PC-3 (cell line): ENCODE measurements at regions not wholly inside any gene's neighbourhood (a gene's known extent, or its start where the extent isn't known, plus 50 kb on each side); places are given as distances from the start of the nearest gene placed in this dataset.
"Not testable (repeated sequence)": the region's sequence is repeated elsewhere in the genome, so short reads cannot be mapped to it uniquely, and the experiment has no call there.

Experiments
- ATAC-seq: fragments of 200-7000 bp; cut with Tn5 transposase; 2 replicates; pipeline ENCODE4 v1.9.1; 2020; ENCODE audit warnings: mild to moderate bottlenecking, moderate library complexity
- BruUV-seq: library from RNA; stranded (reverse); fragments of 400-500 nt; replicated peaks from 2 replicates; lab custom pipeline; 2021; lab: Mats Ljungman, UMichigan
- CTCF ChIA-PET: fragments of 300-600 bp; sonication (Branson Sonifier 250); formaldehyde crosslinking; loops from one replicate; lab custom pipeline; 2022; ENCODE audit warnings: antibody characterized with exemption; lab: Charles Lee
- POLR2A ChIA-PET: fragments of 300-600 bp; sonication (Branson Sonifier 250); formaldehyde crosslinking; loops from one replicate; lab custom pipeline; 2022; ENCODE audit warnings: antibody characterized with exemption; ENCODE audit not compliant: unreplicated experiment; lab: Charles Lee
- DNase-seq: peaks from one replicate; pipeline ENCODE4 v3.0.0-alpha.2; 2015
- H2AFZ ChIP-seq: fragments of 300-600 bp; sonication (generic); 2 replicates; pipeline ENCODE4 v1.6.0; 2016; ENCODE audit warnings: antibody characterized with exemption, low read length
- H3F3A ChIP-seq: fragments of 300-600 bp; sonication (generic); one replicate; pipeline ENCODE4 v1.6.0; 2017; ENCODE audit warnings: antibody characterized with exemption, low read length, control low read depth, mild to moderate bottlenecking; ENCODE audit not compliant: unreplicated experiment
- H3K27ac ChIP-seq: fragments of 300-600 bp; sonication (generic); 2 replicates; pipeline ENCODE4 v1.5.1; 2016; ENCODE audit warnings: mild to moderate bottlenecking, low read length
- H3K27me3 ChIP-seq: fragments of 300-600 bp; sonication (generic); 2 replicates; pipeline ENCODE4 v1.6.1; 2016; ENCODE audit warnings: low read length, mixed read lengths
- H3K36me3 ChIP-seq: fragments of 300-600 bp; sonication (generic); 2 replicates; pipeline ENCODE4 v1.6.1; 2016; ENCODE audit warnings: low read depth, mixed run types, low read length, mixed read lengths
- H3K4me1 ChIP-seq: fragments of 300-600 bp; sonication (generic); 2 replicates; pipeline ENCODE4 v1.5.1; 2016; ENCODE audit warnings: low read length; ENCODE audit not compliant: insufficient read depth
- H3K4me2 ChIP-seq: fragments of 300-600 bp; sonication (generic); 2 replicates; pipeline ENCODE4 v1.6.0; 2016; ENCODE audit warnings: low read length
- H3K4me3 ChIP-seq: fragments of 300-600 bp; sonication (generic); 2 replicates; pipeline ENCODE4 v1.5.1; 2016; ENCODE audit warnings: mild to moderate bottlenecking, low read length, mixed read lengths
- H3K79me2 ChIP-seq: fragments of 300-600 bp; sonication (generic); 2 replicates; pipeline ENCODE4 v1.6.1; 2017; ENCODE audit warnings: low read length, mixed read lengths
- H3K9ac ChIP-seq: fragments of 300-600 bp; sonication (generic); 2 replicates; pipeline ENCODE4 v1.6.0; 2016; ENCODE audit warnings: mild to moderate bottlenecking, low read length
- H3K9me2 ChIP-seq: fragments of 300-600 bp; sonication (generic); replicated peaks from 2 replicates; pipeline ENCODE4 v1.6.1; 2016; ENCODE audit warnings: mixed run types, low read length, mixed read lengths
- H3K9me3 ChIP-seq: fragments of 300-600 bp; sonication (generic); 2 replicates; pipeline ENCODE4 v1.6.1; 2016; ENCODE audit warnings: low read length, mixed read lengths
- H4K20me1 ChIP-seq: fragments of 300-600 bp; sonication (generic); 2 replicates; pipeline ENCODE4 v1.6.1; 2016; ENCODE audit warnings: low read length, mixed read lengths
- CTCF ChIP-seq: fragments of 300-600 bp; sonication (generic); conservative IDR thresholded peaks from 2 replicates; pipeline ENCODE4 v1.5.1; 2017; ENCODE audit warnings: antibody characterized with exemption, low read depth, mild to moderate bottlenecking, low read length
- EZH2 ChIP-seq: fragments of 300-600 bp; sonication (generic); IDR thresholded peaks from one replicate; pipeline ENCODE4 v1.6.1; 2017; ENCODE audit warnings: antibody characterized with exemption, mild to moderate bottlenecking, low read length; ENCODE audit not compliant: unreplicated experiment
- EZH2phosphoT487 ChIP-seq: fragments of 300-600 bp; sonication (generic); IDR thresholded peaks from 2 replicates; pipeline ENCODE4 v1.6.1; 2018; ENCODE audit warnings: mild to moderate bottlenecking, antibody characterized with exemption, low read length, borderline replicate concordance
- intact Hi-C: fragments of 100-400 bp; cut with micrococcal nuclease; formaldehyde crosslinking; loops from 2 replicates; pipeline ENCODE4 v1.9.0; 2023

- Histone ChIP-seq H3K9me3 (no peaks in the 10 kb centered on the region), H4K20me1 (no peaks in the 10 kb centered on the region), H3K36me3 (no peaks in the 10 kb centered on the region), H2AFZ (no peak overlapping the region), H3K27ac (no peak overlapping the region), H3K4me2 (no peak overlapping the region), H3K27me3 (no peaks in the 10 kb centered on the region), H3F3A (no peaks in the 10 kb centered on the region), H3K9me2 (no peaks in the 10 kb centered on the region), H3K9ac (no peak overlapping the region), H3K79me2 (no peaks in the 10 kb centered on the region), H3K4me1 (no peaks in the 10 kb centered on the region), H3K4me3 (no peak overlapping the region)
- no peak for TF ChIP-seq EZH2phosphoT487
- no peak for TF ChIP-seq CTCF
- TF ChIP-seq EZH2: no peak
- intact Hi-C loops: no loop called here
- no peak for ATAC-seq
- no peak for DNase-seq
- POLR2A ChIA-PET: no interaction called here
- no TSS peak for BruUV-seq
- CTCF ChIA-PET: no interaction called here
Observed at GRCh38 chr4:84249521-84249920, 249.6 kb downstream of the NKX6-1 start.

- H3K4me1 ChIP-seq, H3F3A ChIP-seq, H3K9me3 ChIP-seq, DNase-seq, H2AFZ ChIP-seq, BruUV-seq, H3K79me2 ChIP-seq, H3K27me3 ChIP-seq, H3K9me2 ChIP-seq, H4K20me1 ChIP-seq, CTCF ChIA-PET, H3K4me3 ChIP-seq, H3K4me2 ChIP-seq, H3K27ac ChIP-seq, H3K36me3 ChIP-seq, H3K9ac ChIP-seq, POLR2A ChIA-PET, intact Hi-C loops, ATAC-seq: not testable (repeated sequence)
Observed at GRCh38 chr4:84245042-84245441, 254.1 kb downstream of the NKX6-1 start.

GRCh38 chr4:84244346-84244801 lies 254.7 kb downstream of the NKX6-1 start:
- intact Hi-C loops, DNase-seq: not testable (repeated sequence)

GRCh38 chr4:84243685-84244084 lies 255.4 kb downstream of the NKX6-1 start:
- BruUV-seq: no TSS peak

More at GRCh38 chr4:84244346-84244801, 254.7 kb downstream of the NKX6-1 start:
- POLR2A ChIA-PET, H3K4me2 ChIP-seq, H4K20me1 ChIP-seq, CTCF ChIA-PET, H3K27me3 ChIP-seq, H3K79me2 ChIP-seq, H3F3A ChIP-seq, H3K9me3 ChIP-seq, H2AFZ ChIP-seq, H3K4me1 ChIP-seq, H3K27ac ChIP-seq, BruUV-seq, H3K9ac ChIP-seq, ATAC-seq, H3K9me2 ChIP-seq, H3K4me3 ChIP-seq, H3K36me3 ChIP-seq: not testable (repeated sequence)

More at GRCh38 chr4:84243685-84244084, 255.4 kb downstream of the NKX6-1 start:
- no peak overlapping the region for H3K9ac ChIP-seq
- no peaks in the 10 kb centered on the region for H4K20me1 ChIP-seq
- no peaks in the 10 kb centered on the region for H3K27me3 ChIP-seq
- H3F3A ChIP-seq: no peaks in the 10 kb centered on the region
- H3K27ac ChIP-seq: no peak overlapping the region
- ATAC-seq (no peak), DNase-seq (no peak)
- no peak overlapping the region for H3K4me3 ChIP-seq
- ChIA-PET CTCF (interaction anchor here (0.5 kb wide), 1 partner anchor 260 kb away, joined by 3 read pairs; no protein-coding TSS in a partner anchor), POLR2A (no interaction called here)
- no peak overlapping the region for H3K4me2 ChIP-seq
- H2AFZ ChIP-seq: no peak overlapping the region
- intact Hi-C loops: no loop called here
- H3K4me1 ChIP-seq: peaks cover 9% of the 10 kb centered on the region
- TF ChIP-seq CTCF: no peak
- TF ChIP-seq EZH2: no peak
- TF ChIP-seq EZH2phosphoT487: no peak
- no peaks in the 10 kb centered on the region for H3K36me3 ChIP-seq
- no peaks in the 10 kb centered on the region for H3K9me2 ChIP-seq
- no peaks in the 10 kb centered on the region for H3K9me3 ChIP-seq
- no peaks in the 10 kb centered on the region for H3K79me2 ChIP-seq
